GM18858 (cell line): ENCODE measurements at regions not wholly inside any gene's neighbourhood (a gene's known extent, or its start where the extent isn't known, plus 50 kb on each side); places are given as distances from the start of the nearest gene placed in this dataset.
"Not testable (repeated sequence)": the region's sequence is repeated elsewhere in the genome, so short reads cannot be mapped to it uniquely, and the experiment has no call there.

Experiments
- ATAC-seq: cut with Tn5 transposase; IDR thresholded peaks from one replicate; pipeline ENCODE4 v1.9.1; 2021; ENCODE audit not compliant: unreplicated experiment

GRCh38 chr6:84882768-84883766 is 118.7 kb upstream of the TBX18 start:
- no peak for ATAC-seq

GRCh38 chr6:84879385-84879784 is 115.0 kb upstream of the TBX18 start:
- not testable (repeated sequence) for ATAC-seq

- no peak for ATAC-seq
These were observed 113.3 kb upstream of the TBX18 start for GRCh38 chr6:84877515-84878210.

- no peak for ATAC-seq
These were observed 112.5 kb upstream of the TBX18 start for GRCh38 chr6:84876723-84877514.

DNA sequence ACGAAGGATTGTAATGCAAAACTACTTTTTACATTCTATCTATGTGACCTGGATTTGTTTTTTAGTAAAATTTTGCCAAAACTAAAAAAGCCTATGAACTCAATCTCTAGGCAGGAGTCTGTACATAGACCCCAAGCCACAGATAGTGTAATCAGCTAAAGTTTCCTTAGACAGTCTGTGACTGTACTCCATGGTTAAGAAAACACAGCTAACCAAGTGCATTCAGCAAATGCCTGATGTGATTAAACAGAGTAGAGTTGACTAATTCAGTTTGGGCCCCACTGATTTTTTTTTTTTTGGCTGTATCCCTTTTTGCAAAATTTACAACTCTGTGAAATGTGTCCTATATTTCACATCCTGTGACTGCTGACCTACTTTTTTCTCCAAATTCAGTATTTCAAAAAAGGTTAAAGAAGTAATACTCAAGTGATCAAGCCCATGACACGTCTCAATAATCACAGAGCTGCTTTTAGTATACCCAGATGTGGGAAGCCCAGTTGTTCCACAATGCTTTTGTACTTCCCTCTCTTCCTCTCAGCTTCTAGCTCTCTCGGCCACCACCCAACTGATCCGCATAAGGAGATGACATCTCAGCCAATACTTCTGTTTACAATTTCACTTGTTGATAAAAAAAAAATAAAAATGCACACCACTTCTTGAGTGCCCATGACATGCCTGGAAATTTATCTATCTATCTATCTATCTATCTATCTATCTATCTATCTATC is 108.8 kb upstream of the TBX18 start:
- no peak for ATAC-seq

DNA sequence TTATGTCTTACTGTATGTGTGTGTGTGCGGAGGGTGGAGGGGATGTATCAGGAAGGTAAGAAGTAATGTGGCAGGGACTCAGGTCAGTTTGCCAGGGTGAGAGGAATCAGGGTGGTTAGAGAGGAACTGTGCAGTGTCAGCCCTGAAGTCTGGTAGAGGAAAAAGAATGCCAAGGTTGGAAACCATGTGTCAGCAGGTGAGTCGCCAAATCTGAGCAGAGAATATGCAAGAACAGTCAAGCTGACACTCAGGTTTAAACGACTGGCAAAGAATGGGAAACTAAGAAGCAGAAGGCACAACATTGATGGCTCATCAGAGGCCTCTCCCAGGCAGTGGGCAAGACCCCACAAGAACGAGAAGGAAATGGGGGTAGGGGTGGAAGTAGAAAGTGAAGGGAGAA is 107.5 kb upstream of the TBX18 start:
- ATAC-seq: no peak

DNA sequence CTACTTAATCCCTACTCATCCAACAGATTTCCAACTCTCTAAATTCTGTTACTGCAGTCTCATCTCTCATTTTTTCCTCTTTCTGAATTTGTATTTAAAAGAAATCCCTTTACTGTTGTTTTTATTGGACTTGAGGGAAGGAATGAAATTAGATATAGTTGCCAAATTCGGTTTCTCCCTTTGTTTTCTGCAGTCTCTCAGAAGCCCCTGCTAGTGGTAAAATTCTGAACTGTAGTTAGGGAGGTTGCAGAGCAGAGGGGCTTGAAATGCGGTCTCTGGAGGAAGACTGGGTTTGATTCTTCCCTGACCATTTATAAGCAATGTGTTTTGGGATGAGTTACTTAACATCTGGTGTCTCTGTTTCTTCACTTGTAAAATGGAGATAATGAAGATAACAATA is 106.3 kb upstream of the TBX18 start:
- ATAC-seq: no peak

- no peak for ATAC-seq
These were observed 103.8 kb upstream of the TBX18 start for GRCh38 chr6:84868149-84868548.

DNA sequence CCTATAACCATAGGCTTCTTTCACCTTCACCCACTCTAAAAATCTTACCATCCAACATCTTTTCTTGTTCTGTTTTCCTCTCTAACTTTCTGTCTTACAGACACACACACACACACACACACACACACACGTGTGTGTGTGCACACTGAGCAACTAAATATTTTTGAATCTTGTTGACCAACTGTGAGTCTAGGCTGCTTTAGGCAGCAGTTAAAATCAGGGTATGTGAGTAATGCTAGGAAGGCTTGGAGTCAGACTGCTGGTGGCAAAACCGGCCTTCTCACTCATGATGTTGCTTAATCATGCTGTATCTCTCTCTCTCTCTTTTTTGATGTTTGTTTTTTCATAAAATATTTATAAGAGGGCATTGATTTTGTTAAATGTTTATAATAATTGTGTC is 103.1 kb upstream of the TBX18 start:
- ATAC-seq: no peak

DNA sequence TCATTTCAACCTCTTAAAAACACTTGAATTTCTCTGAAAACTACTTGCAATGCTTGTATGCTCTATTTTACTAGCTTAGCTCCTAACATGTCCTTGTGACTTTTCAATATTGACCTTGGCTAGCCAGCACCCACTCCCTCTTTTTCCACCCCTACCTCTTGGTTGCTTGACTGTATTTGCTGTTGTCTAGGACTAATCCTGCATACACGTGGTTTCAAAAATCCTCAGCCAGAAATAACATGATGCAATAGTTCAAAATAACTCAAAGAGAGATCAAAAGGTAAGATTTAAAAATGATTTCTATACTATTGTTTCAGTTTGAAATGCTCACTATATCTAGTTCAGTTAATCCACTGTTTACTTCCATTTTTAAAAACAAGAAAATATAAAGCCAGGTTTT is 102.3 kb upstream of the TBX18 start:
- ATAC-seq: no peak

DNA sequence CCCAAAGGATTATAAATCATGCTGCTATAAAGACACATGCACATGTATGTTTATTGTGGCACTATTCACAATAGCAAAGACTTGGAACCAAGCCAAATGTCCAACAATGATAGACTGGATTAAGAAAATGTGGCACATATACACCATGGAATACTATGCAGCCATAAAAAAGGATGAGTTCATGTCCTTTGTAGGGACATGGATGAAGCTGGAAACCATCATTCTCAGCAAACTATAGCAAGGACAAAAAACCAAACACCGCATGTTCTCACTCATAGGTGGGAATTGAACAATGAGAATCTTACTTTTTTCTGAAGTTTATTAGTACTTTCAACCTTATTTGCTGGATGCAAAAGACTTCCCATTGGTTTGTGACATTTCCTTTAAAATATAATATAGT is 101.0 kb upstream of the TBX18 start:
- not testable (repeated sequence) for ATAC-seq

GRCh38 chr6:84862843-84863242 is 98.4 kb upstream of the TBX18 start:
- ATAC-seq: no peak

DNA sequence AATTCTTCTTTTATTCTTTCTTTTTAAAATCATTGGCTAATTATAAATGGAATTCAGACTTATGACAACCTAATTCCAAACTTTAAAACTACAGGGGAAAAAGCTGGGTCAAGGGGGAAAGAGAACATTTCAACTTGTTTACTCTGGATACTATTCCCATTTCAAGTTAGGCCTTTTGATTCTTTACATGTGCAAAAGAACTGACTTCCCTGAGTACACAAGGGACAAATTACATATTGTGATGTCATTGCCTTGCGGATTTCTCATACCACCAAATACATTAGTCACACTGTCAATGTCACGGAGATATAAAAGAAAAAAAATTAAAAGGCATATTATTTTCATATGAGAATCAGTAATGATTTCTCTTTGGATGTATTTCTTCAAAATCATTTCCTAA is 96.5 kb upstream of the TBX18 start:
- ATAC-seq: no peak

GRCh38 chr6:84860509-84860908 is 96.1 kb upstream of the TBX18 start:
- ATAC-seq: no peak

- ATAC-seq: no peak
These were observed 90.5 kb upstream of the TBX18 start for GRCh38 chr6:84854811-84855400.

GRCh38 chr6:84853901-84854300 is 89.5 kb upstream of the TBX18 start:
- no peak for ATAC-seq

DNA sequence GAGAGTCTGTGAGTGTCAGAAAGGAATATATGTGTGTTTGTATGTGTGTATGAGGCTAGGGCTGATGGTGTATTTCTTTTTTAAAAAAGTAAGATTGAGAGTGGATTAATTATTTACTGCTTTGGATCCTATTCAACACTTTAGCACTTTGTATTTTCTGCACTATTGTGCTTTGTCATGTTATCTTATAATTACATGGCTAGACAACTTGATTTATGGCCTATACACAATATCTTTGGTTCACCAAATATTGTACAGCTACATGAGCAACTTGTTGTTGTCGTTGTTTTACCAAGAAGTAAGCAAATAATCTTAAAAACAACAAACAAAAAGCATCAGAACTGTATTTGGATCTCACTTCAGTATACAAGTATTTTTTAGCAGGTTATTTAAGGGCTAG is 84.6 kb upstream of the TBX18 start:
- ATAC-seq: no peak

- no peak for ATAC-seq
These were observed 83.2 kb upstream of the TBX18 start for GRCh38 chr6:84847390-84848160.

DNA sequence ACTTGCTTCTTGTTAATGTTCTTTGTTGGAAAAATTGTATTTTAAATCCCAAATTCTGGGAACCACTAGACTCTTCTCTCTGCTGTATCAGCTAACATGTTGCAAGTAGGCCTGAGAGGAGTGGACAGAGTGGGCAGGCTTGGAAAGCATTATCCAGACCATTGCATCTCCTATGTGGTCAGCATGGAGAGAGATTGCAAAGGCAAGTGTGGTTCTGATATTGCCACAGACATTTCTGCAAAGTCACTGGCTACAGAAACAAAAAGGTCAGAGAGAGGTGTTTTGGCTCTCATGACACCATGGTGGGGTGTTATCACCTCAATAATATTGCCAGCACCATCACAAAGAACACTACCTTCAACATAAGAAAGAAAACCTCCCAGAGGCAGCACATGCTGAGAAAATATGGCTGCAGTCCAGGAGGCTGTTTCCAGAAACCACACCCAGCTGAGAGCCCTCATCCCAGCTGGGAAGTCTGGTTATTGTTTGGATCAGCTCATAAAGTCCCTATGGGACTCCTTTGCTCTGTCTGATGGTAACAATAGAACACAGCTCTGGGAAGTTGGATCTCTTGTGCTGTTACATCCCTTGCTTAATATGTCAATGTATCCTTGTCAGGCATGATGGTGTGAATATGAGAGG is 78.2 kb upstream of the TBX18 start:
- no peak for ATAC-seq
